ENCODE measurements at regions not wholly inside any gene's neighbourhood (a gene's known extent, or its start where the extent isn't known, plus 50 kb on each side); places are given as distances from the start of the nearest gene placed in this dataset.

- TF ChIP-seq REST (IDR thresholded peaks at IDR 0.05; ENCODE audit: unreplicated experiment), result no peak
Measured at GRCh38 chr13:74986609-74987008, 495.4 kb downstream of the TBC1D4 start (continued).

DNA sequence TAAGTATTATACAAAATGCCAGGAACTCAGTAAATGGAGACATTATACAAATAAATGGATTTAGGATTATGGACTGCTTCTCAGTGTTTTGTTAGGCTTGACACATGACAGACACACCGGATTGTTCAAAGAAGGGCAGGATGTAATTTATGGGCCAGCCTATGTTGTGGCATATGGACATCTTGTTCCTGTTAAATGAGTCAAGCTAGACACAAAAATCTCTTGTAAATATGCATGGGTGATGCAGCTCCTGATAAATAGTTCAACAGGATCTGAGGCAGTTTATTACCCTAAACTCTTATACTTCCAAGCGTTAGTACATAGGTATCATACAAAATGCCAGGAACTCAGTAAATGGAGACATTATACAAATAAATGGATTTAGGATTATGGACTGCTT, 502.3 kb downstream of the TBC1D4 start:
- Histone ChIP-seq H3K27me3 (ENCODE audit: insufficient read depth) (no peaks in the 10 kb centered on the region), H3F3A (replicated peaks; ENCODE audit: low read depth) (no peaks in the 10 kb centered on the region), H3K4me1 (ENCODE audit: insufficient read depth) (0 out of 2 replicates have a peak, but pooled peaks cover 3% of the 10 kb centered on the region), H2AFZ (no peak overlapping the region), H3K4me2 (no peak overlapping the region), H3K4me3 (no peak overlapping the region), H3K27ac (ENCODE audit: low read depth) (no peak overlapping the region), H3K79me2 (replicated peaks; ENCODE audit: insufficient read depth) (no peaks in the 10 kb centered on the region), H4K20me1 (replicated peaks; ENCODE audit: insufficient read depth) (no peaks in the 10 kb centered on the region), H3K9me2 (ENCODE audit: insufficient read depth) (0 out of 2 replicates have a peak, but pooled peaks cover 8% of the 10 kb centered on the region), H3K36me3 (ENCODE audit: insufficient read depth) (no peaks in the 10 kb centered on the region)
- peaks cover 2% of the 10 kb centered on the region; the same call in 1 of the 3 replicates for H3K9me3 Mint-ChIP-seq
- H3K27ac Mint-ChIP-seq, result no peak overlapping the region
- no peak overlapping the region for H3K4me3 Mint-ChIP-seq
- H3K36me3 Mint-ChIP-seq (ENCODE audit: low read depth), result no peaks in the 10 kb centered on the region
- H3K4me1 Mint-ChIP-seq, result peaks cover 13% of the 10 kb centered on the region
- ATAC-seq (no peak), DNase-seq (ENCODE audit: low spot score) (no peak)
- H3K27me3 Mint-ChIP-seq (ENCODE audit: insufficient read depth, low read depth, poor library complexity), result no peaks in the 10 kb centered on the region
- TF ChIP-seq ZNF331 (CRISPR knock-in tag; IDR thresholded peaks at IDR 0.05; ENCODE audit: low read depth) (no peak), NANOG (IDR thresholded peaks at IDR 0.05; ENCODE audit: borderline replicate concordance) (no peak), EZH2phosphoT487 (IDR thresholded peaks at IDR 0.05; ENCODE audit: unreplicated experiment) (no peak), EZH2 (IDR thresholded peaks at IDR 0.05; ENCODE audit: low read depth, unreplicated experiment) (no peak), ZNF114 (CRISPR knock-in tag; IDR thresholded peaks at IDR 0.05) (no peak), STAT1 (IDR thresholded peaks at IDR 0.05; ENCODE audit: unreplicated experiment) (no peak), JUNB (IDR thresholded peaks at IDR 0.05; ENCODE audit: unreplicated experiment) (no peak), REST (IDR thresholded peaks at IDR 0.05; ENCODE audit: unreplicated experiment) (no peak), ZNF462 (CRISPR knock-in tag; IDR thresholded peaks at IDR 0.05) (no peak)
- TF ChIP-seq, protein P1, sequence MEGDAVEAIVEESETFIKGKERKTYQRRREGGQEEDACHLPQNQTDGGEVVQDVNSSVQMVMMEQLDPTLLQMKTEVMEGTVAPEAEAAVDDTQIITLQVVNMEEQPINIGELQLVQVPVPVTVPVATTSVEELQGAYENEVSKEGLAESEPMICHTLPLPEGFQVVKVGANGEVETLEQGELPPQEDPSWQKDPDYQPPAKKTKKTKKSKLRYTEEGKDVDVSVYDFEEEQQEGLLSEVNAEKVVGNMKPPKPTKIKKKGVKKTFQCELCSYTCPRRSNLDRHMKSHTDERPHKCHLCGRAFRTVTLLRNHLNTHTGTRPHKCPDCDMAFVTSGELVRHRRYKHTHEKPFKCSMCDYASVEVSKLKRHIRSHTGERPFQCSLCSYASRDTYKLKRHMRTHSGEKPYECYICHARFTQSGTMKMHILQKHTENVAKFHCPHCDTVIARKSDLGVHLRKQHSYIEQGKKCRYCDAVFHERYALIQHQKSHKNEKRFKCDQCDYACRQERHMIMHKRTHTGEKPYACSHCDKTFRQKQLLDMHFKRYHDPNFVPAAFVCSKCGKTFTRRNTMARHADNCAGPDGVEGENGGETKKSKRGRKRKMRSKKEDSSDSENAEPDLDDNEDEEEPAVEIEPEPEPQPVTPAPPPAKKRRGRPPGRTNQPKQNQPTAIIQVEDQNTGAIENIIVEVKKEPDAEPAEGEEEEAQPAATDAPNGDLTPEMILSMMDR (conservative IDR thresholded peaks at IDR 0.05; ENCODE audit: low read depth in 2 of 2), result no peak
